ENCODE measurements at regions not wholly inside any gene's neighbourhood (a gene's known extent, or its start where the extent isn't known, plus 50 kb on each side); places are given as distances from the start of the nearest gene placed in this dataset.
A peak's percentile ranks its signal among the peaks of the same experiment; 100 is the strongest.

DNA sequence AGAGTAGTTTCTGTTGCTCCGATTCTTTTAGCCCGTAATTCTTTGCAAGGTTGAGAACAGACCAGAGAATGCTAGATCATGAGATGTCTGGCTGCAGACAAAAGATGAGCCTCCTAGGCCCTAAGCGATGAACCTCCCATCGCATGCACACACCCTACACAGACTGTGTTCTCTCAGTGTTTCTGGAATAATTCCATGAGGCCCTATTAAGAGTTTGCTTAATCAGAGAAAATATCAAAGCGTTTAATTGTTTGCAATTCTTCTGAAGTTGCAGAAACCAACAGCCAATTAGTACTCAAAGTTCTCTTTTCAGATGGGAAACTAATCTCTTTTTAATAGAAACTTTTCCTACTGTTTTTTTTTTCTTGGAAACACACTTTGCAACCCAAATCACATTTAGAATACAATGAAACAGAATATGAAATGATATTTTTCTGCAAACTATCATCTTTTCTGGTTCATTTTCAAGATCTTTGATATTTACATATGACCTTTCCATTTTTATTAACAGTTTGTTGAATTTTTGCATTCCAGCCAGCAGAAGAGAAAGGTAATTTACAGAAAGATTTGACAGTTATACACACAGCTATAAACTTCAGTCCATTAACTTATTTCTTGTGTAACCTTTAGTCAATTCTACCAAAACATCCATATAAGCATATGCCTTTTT lies 1525.6 kb downstream of the ARAP2 start:
- no peak for DNase-seq

DNA sequence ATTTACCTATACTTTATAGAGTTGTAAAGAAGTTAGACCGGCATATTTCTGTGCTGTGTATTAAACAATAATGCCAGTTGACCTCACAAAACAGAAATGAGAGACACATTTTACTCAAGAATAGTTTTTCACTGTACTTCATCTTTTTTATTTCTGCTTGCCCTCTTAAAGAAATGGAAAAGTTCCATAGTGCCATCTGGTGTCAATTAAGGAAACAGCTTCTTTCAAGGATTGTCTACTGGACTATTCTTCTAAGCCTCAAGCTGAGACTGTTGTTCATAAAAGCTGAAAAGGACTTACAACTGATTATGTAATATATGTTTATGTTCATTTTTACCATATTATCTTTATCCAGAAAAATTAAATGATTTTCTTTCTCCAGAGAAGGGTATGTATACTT lies 1523.7 kb downstream of the ARAP2 start:
- peak; percentile 26 for DNase-seq

DNA sequence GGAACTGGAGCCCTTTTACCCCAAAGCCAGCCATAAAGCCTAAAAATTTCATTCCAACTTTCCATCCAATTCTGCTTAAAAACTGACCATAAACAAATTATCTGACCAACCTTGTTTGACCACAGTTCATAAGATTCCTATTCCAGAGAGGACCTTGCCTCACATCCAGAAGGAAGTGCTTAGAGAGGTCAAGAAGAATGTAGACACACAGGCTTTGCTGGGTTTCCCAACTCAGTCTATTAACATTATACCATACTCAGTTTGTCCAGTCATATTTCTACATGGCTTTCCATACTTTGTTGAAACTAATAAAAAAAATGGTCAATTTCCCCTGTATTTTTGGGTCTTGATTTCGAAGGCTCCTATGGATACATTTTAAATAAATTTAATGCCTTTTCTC lies 1522.5 kb downstream of the ARAP2 start:
- DNase-seq: no peak

DNA sequence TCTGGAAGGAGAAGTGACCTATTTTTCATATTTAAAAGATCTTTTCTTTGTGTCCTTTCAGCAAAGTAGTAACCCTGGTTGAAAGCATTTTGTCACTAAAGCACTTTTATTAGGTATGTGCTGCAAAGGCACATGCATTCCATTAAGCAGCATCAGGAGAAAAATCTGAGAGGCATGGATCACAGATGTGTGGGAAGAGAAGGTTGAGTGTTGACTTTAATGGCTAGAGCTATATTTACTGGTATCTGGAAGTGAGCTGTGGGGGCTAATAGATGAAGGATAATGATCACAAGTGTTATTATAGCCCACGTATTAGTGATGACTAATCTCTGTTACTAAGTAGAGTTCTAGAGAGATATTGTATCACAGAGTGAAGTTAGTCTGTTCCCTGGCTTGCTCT lies 1520.7 kb downstream of the ARAP2 start:
- no peak for DNase-seq

DNA sequence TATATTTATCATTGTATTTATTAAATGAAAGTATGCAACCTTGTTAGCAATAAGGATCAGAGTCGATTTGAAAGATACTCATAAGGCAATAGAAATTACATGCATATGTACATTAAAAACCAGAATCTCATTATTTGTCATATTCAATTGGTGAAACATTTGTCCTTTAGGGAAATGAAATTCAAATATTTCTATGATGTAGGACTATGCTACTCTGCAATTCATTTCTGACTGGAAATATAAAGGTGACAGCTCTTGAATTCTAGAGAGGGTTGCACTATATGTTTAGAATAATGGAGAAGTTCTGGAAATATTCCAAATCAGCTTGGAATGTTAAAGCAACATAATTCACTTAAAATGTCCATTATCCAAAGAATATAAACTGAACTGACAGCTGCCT lies 1519.8 kb downstream of the ARAP2 start:
- DNase-seq: no peak

DNA sequence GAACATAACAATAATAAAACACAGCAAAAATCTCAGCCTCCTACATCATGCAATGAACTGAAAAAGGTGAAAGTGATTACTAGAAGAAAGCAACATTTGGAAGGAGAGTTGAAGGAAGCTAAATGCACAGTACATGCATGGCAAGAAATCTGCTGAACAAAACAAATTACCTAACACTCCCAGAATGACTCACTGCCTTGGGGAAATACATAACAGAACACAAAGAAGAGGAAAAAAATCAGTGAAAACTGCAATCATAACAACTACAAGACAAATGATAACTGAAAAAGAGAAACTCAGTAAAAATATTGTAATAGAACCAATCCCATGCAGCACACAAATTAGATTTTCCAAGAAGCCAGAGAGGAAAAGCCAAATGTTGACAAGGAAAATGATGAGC lies 1513.2 kb downstream of the ARAP2 start:
- no peak for DNase-seq

DNA sequence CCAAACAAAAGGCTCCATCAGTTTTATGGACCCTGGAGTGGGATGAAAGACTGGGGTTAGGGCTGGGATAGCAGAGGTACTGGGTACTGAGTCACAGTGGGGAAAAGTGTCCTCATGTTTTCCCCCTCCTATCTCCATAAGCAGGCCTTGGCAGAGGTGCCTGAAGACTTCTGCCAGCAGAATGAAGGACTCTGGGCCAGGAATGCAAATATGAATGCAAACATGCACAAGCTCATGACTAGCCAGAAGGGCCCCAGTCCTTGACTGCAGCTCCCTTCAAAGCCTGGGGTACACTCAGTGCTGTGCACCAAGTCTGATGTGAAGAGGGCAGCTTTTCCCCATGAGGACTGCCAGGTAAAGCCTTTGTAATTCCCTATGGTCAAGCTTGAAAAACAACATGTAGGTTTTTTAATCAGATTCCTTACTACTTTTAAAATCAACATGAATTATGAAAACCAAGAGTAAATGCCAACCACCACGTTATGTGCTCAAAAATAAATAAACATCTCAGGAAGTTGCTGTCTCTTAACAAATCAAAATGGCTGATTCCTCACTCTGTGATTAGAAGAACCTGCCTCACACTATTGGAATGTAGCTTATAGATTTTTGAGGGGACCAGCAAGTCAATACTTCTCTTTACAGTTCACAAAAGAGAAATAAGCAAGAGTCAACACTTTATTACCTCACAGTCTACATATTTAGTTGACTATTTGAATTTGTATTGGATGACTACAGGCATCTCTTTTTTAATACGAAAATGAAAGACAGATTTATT lies 1512.0 kb downstream of the ARAP2 start:
- DNase-seq: no peak

DNA sequence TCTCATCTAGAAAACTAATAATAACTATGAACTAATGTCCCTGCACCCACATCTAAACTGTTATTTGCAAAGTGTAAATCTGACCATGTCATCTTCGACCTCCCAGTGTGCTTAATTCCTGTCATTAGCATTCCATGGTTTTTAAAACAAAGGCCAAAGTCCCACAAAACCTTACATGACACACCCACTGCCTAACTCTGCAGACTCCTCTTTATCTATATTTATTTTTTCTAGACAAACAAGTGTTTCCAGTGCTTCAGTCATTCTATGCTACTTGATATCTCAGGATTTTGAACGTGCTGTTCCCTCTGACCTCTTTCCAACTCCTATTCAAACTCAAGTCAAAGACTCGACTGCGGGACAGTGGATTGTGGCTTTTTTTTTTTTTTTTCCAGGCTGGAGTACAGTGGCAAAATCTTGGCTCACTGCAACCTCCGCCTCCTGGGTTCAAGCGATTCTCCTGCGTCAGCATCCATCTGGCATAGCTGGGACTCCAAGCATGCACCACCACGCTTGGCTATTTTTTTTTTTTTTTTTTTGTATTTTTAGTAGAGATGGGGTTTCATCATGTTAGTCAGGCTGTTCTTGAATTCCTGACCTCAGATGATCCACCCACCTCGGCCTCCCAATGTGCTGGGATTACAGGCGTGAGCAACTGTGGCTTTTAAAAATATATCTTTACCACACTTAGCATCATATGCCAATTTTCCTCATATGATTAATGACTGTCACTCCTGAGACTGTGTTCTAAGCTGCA lies 1511.0 kb downstream of the ARAP2 start:
- DNase-seq: no peak

DNA sequence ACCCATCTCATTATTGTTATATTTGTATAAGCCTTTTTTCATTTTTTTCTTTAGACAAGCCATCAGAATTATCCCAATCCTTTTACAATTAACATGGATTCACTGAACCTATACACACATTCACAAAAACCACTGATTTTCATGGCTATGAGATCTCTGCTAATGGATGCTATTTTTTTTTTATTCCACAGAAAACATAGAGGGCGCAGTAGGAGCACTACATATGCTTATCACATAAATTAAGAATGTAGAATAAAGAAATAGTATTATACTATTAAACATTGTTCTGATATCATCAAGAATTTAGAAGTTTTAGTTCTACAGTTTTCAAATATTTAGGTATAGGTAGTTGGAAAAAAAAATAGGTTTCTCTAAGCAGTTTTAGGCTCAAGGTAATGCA lies 1477.4 kb downstream of the ARAP2 start:
- DNase-seq: no peak

DNA sequence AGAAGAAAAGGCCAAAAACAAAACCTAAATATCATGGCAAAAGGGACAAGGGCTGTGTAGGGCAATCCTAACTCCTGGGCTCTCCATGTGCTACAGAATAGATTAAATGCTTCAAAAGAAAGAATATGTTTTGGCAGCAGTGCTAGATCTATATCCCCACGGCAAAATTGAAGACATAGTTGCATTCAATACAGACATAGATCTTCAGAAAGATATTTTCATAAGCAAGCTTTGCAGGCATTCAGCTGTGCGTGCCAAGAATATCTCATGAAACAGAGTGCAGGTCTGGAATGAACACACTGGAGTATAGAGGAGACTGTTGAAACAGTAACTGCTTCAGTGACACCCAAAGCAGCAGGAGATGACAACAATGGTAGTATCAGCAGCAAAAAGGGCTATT lies 1476.9 kb downstream of the ARAP2 start:
- no peak for DNase-seq

DNA sequence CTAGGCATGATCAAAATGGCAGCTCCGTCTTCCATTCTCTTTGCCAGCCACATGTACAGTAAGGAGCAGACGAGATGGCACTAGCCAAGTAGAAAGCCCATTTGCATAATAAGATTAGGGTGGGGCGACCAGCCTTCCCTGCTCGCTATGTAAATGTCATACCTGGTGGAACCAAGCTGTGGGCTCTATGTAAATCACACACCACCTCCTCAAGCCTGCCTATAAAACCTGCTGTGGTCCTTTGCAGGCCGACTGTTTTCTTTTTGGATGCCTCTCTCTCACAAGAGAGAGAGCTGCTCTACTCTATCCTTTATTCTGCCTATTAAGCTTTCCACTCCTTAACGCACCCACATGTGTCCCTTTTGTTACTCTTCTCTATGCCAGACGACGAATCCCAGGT lies 1472.7 kb downstream of the ARAP2 start:
- DNase-seq: no peak

DNA sequence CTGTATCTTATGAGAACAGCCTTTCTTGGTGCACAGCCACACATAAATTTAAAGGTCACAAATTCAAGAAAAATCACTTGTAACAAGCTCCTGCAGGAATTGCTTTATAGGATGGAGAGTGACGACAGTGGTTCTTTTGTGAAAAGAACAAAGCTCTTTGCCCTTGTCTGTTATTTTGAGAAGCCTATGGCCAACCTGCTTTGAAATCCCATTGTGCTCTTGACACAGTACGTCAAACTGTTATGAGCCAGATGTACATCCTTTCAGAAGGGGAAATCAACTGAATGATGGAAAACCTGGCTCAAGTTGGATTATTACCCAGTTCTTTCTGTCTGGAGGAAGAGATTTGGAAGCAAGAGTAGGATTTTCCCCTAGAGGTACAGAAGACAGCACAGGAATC lies 1454.2 kb downstream of the ARAP2 start:
- DNase-seq: no peak

DNA sequence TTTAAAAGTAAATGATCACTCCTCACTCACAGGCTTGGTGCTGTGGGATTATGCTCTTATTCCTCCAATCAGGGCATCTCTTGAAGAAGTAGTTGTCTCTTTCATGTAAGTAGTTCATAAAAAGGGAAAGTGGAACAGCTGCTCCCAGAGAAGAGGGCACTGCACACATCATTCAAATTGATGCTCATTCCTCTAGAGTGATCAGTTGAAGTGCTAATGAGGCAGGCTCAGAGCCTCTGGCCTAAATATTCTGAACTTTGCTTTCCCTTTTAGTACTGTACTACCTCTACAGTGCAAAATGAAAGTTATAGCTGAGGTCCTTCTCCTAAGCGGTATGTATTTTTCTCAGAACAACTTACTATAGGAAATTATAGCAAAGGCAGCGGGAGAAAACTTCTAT lies 1453.1 kb downstream of the ARAP2 start:
- no peak for DNase-seq

DNA sequence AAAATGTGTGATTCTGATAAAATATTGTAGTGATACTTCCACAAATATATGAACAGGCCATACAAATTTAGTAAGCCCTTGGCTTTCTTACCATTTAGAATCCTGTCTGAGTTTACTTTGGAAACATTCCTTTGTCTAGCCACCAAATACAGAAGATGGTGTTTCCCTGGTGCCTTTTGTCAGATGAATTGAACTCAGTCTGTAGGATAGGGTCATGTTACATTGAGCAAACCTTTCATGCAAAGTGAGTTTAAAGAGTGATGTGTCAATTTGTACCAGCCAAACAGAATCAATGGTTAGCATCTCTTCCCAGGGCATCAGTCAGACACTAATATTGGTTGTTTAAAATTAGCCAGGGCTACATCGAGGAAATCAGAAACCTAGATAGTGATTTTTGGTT lies 1443.4 kb downstream of the ARAP2 start:
- DNase-seq: no peak

DNA sequence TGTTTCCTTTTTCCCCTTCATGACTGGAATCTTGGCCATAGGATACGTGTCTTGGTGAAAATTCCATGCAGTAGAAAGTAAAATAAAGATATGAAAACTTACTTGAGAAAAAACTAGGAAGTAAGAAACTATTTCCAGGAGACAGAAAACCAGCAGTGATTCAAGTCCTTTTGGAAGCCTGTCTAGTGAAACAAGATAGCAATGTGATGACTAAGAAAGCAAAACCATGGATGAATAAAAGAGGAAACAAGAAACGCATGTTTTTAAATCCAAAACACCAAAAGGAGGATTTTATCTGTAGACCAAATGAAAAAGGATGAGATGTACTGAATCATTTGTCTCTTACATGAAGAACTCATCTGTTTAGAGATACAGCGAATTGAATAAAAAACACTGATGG lies 1430.0 kb downstream of the ARAP2 start:
- DNase-seq: no peak

DNA sequence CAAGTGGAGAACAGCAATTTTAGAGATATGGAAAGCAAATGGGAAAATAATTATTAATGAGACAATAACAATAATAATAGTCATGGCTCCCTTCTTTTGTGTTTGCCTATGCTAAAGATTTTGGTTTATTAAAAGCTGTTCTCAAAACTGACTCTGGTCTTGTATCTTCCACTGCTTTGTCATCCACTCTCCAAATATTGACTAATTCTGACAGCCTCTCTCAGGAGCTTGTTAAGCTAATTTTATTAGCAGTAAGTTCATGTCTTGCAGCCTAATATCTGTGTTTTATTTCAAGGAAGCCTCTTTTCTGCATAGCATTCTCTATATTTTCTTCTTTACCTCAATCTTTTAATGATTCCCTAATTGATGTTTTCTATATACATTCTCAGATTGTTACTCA lies 1419.8 kb downstream of the ARAP2 start:
- no peak for DNase-seq

DNA sequence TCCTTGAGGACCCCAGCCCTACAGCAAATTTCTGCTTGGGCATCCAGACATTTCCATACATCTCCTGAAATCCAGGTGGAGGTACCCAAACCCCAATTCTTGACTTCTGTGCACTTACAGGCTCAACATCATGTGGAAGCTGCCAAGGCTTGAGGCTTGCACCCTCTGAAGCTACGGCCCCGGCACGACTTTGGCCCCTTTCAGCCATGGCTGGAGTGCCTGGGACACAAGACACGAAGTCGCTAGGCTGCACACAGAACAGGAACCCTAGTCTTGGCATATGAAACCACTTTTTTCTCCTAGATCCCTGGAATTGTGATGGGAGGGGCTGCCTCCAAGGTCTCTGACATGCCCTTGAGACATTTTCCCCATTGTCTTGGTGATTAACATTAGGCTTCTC lies 1417.7 kb downstream of the ARAP2 start:
- no peak for DNase-seq

DNA sequence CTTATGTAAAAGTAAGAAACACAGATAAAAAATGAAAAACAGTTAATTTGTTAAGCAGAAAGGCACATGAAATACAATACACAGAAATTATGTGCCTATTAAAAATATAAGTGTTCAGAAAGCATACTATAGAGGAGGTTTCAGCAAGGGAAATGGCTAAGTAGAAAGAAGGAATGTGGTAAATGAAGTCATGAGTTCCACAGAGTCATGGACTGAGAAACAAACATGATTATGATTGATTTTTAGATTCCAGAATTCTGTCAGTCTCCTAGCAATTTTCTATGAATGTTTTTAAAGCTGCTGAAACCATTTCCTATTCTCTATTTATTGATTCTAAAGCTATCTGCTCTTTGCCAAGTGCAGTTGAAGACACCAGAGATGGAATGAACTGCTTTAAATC lies 1398.4 kb downstream of the ARAP2 start:
- DNase-seq: no peak

DNA sequence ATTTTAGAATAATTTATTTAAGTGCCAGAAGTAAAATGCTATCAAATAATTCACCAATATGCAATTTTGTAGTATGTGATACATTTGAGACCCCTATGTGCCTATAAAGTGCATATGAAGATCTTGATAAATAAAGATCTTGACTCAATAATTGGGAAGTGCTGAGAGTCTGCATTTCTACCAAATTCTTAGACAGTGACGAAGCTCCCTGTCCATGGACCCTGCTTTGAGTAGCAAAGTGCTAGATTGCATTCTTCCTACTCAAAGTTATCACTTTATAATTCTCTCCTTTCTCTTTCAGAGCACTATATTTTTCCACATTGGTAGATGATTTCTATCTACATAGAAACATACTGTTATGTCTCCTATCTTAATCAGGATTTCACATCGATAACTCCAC lies 1393.9 kb downstream of the ARAP2 start:
- DNase-seq: no peak

DNA sequence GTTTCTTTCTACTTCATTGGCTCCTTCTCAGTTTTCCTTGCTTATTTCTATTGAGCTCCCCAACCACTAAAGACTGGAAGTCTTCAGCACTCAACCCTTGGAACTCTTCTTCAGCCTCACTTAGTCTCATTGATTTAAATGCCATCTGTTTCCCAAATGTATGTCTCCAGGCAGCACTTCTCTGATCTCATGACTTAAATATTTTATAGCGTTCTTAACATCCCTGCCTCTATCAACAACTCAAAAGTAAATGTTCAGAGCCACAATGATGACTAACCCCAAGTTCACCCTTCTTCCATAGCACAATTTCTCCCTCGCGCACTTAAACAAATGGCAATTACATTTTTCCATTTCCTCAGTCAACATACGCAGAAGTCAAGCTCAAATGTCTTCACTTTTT lies 1393.3 kb downstream of the ARAP2 start:
- no peak for DNase-seq

DNA sequence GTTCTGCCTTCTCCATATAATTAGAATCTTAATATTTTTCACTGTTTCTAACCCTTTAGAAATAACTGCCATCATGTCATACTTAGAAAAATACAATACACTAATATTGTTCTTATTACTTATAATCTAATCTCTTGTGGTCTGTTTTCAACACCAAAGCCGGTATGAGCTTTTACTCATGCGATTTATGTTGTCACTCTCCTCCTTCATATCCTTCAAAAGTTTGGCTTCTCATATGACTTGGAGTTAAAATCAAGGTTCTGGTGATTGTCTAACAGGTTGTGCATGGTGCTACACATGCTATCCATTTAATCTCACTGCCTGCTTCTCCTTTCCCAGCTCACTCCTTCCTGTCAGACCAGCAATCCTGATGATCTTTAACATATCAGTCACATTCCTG lies 1392.9 kb downstream of the ARAP2 start:
- DNase-seq: no peak

DNA sequence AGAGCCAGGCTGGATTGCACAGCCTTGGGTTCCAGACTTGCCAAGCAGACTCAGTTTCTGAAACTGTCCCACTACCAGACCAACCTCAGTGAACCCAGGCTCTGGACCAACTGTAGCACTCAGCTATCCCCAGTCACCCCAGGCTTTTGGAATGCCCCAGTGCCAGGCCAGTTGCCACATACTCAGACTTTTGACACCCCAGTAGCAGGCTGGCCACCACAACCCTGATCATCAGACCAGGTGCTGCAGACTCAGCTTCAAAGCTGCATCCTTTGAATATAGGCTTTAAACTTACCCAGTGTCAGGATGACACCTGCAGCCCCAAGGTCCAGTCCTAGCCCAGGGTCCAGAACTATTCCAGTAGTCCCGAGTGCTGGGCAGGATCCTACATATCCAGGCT lies 1389.9 kb downstream of the ARAP2 start:
- no peak for DNase-seq

DNA sequence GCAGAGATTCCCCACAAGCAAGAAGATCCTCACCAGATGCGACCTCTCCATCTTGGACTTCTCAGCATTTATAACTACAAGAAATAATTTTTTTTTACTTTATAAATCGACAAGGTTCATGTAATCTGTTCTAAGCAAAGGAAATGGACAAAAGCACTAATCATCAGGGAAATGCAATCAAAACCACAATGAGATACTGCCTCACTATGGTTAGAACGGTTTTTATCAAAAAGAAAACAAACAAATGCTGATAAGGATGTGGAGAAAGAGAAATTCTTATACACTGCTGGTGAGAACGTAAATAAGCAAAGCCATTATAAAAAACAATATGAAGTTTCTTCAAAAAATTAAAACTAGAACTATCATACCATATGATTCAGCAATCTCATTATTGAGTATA lies 1382.6 kb downstream of the ARAP2 start:
- no peak for DNase-seq

DNA sequence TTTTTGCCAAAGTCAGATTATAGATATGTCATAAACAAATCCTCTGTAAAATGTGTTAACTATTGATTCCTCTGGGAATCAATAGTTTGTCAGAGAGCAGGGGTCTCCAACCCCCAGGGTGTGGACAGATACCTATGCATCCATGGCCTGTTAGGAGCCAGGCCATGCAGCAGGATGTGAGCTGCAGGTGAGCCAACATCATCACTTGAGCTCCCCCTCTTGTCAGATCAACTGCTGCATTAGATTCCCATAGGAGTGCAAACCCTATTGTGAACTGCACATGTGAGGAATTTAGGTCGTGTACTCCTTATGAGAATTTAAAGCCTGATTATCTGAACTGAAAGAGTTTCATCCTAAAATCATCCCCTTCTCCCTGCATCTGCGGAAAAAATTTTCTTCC lies 1365.4 kb downstream of the ARAP2 start:
- no peak for DNase-seq

Measured in NCI-H187 treated with DMSO at 0.1 percent for 48 hours (cell line).